ENCODE measurements at regions not wholly inside any gene's neighbourhood (a gene's known extent, or its start where the extent isn't known, plus 50 kb on each side); places are given as distances from the start of the nearest gene placed in this dataset.

DNA sequence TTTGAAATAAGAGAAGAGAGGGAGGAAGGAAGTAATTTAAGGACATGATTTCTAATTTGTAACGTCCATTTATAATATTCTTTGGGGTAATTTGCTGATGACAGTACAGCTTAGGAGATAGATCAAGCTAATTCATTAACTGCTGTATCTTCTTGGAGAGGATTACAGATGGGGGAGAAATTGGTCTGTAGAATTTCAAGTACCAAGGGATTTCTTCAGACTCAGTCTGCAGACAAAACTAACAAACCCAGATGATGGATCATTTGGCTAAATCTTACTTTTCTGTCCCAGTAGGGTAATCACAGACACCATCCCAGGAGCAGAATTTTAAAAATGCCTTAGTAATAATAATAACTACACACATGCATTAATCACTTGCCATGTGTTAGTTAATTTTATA is 711.8 kb downstream of the KCNJ2 start:
- H3K36me3 ChIP-seq = no peaks in the 10 kb centered on the region
- no peak overlapping the region for H3K27ac ChIP-seq
- no peaks in the 10 kb centered on the region for H3K9me3 ChIP-seq
- no peaks in the 10 kb centered on the region for H3K27me3 ChIP-seq
- no peak overlapping the region for H3K4me3 ChIP-seq
- TF ChIP-seq CTCF (IDR thresholded peaks at IDR 0.05) = no peak
- no peak for DNase-seq
- intact Hi-C loops (cut with DNase I; ENCODE audit: low total_unique reads) = no loop called here
- no peaks in the 10 kb centered on the region for H3K4me1 ChIP-seq

DNA sequence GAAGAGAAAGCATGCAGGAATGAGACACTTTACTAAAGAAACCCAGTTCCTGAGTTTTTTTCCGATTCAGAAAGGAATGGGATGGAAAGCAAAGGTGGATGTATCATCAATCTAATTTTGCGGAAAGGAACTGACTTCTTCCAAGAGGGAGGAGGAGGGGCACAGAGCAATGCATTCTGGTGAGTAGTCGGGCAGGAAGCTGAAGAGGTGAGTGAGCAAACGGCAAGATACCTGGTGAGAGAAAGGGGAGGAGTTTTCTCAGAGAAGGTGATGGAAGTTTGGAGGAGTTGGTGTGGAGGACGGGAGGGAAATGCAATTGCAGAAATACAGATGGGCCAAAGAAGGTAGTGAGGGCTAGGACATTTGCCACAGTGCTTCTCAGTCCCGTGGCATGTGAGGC is 713.2 kb downstream of the KCNJ2 start:
- TF ChIP-seq CTCF (IDR thresholded peaks at IDR 0.05) = no peak
- H3K4me3 ChIP-seq = no peak overlapping the region
- H3K27me3 ChIP-seq = no peaks in the 10 kb centered on the region
- H3K36me3 ChIP-seq = no peaks in the 10 kb centered on the region
- no peaks in the 10 kb centered on the region for H3K9me3 ChIP-seq
- H3K4me1 ChIP-seq = no peaks in the 10 kb centered on the region
- no peak for DNase-seq
- intact Hi-C loops (cut with DNase I; ENCODE audit: low total_unique reads) = no loop called here
- no peak overlapping the region for H3K27ac ChIP-seq

GRCh38 chr17:70886648-70887047 is 717.3 kb downstream of the KCNJ2 start:
- no peak overlapping the region for H3K27ac ChIP-seq
- TF ChIP-seq CTCF (IDR thresholded peaks at IDR 0.05) = no peak
- no peak overlapping the region for H3K4me3 ChIP-seq
- no peaks in the 10 kb centered on the region for H3K36me3 ChIP-seq
- no peaks in the 10 kb centered on the region for H3K27me3 ChIP-seq
- H3K4me1 ChIP-seq = no peaks in the 10 kb centered on the region
- intact Hi-C loops (cut with DNase I; ENCODE audit: low total_unique reads) = no loop called here
- DNase-seq = no peak
- H3K9me3 ChIP-seq = no peaks in the 10 kb centered on the region

DNA sequence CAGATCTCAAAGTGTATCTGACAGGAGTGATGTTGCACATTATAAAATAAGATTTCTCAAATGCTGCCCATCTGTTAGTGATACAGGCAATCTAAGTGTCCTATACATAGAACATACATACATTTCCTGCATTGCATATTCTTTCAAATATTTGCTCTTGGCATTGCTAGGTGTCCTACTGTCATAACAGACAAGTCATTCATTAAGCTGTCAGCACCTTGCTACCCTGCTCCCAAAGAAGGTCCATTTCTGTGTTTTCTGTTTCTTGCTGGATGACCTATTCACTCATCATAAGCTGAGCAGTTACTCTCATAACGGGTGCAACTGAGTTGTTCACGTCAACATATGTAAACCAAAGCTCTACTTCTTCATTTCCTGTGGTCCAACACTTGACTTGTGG is 719.0 kb downstream of the KCNJ2 start:
- no peaks in the 10 kb centered on the region for H3K27me3 ChIP-seq
- H3K4me3 ChIP-seq = no peak overlapping the region
- no peak for DNase-seq
- H3K36me3 ChIP-seq = no peaks in the 10 kb centered on the region
- intact Hi-C loops (cut with DNase I; ENCODE audit: low total_unique reads) = no loop called here
- no peaks in the 10 kb centered on the region for H3K9me3 ChIP-seq
- H3K4me1 ChIP-seq = no peaks in the 10 kb centered on the region
- H3K27ac ChIP-seq = no peak overlapping the region
- no peak for TF ChIP-seq CTCF (IDR thresholded peaks at IDR 0.05)

DNA sequence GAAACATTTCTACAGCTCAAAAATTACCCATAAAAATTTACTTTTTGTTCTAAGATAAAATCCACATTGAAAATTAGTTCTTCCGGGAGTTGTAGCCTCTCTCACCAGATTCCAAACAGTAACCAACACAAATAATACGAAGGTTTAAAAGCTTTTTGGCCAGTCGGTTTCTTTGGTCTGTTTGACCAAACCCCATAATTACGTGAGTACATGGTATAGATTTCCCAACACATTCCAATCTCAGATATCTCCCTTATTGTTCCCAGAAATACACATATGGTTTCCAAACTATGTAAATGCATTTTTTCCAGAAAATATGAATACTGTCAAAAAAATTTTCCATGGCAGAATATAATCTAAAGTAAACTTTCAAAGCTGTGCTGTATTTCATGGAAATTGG is 722.0 kb downstream of the KCNJ2 start:
- intact Hi-C loops (cut with DNase I; ENCODE audit: low total_unique reads) = no loop called here

More for the DNA sequence above, 722.0 kb downstream of the KCNJ2 start:
- H3K27me3 ChIP-seq = no peaks in the 10 kb centered on the region
- no peak overlapping the region for H3K27ac ChIP-seq
- no peaks in the 10 kb centered on the region for H3K36me3 ChIP-seq
- no peak overlapping the region for H3K4me3 ChIP-seq
- no peaks in the 10 kb centered on the region for H3K9me3 ChIP-seq
- TF ChIP-seq CTCF (IDR thresholded peaks at IDR 0.05) = no peak
- no peaks in the 10 kb centered on the region for H3K4me1 ChIP-seq
- no peak for DNase-seq

Data from tibial artery (tissue), 4 donors.